ENCODE measurements at regions not wholly inside any gene's neighbourhood (a gene's known extent, or its start where the extent isn't known, plus 50 kb on each side); places are given as distances from the start of the nearest gene placed in this dataset.

GRCh38 chr6:165959627-165960026 lies 208.0 kb downstream of the TBXT start:
- TF ChIP-seq CTCF (IDR thresholded peaks at IDR 0.05): no peak
- TF ChIP-seq EZH2 (IDR thresholded peaks at IDR 0.05; ENCODE audit: borderline replicate concordance, insufficient read depth, low read depth, low read length, poor library complexity, severe bottlenecking): no peak

All from B cell (primary cell).